GM20000 (cell line): ENCODE measurements at regions not wholly inside any gene's neighbourhood (a gene's known extent, or its start where the extent isn't known, plus 50 kb on each side); places are given as distances from the start of the nearest gene placed in this dataset.

ENCODE experiments used
- DNase-seq: peaks from one replicate; pipeline ENCODE4 v3.0.0; 2012; ENCODE audit warnings: low spot score
- TF ChIP-seq, protein P1 (sequence below): IDR thresholded peaks from 2 replicates; pipeline ENCODE4 v1.5.1; 2012; ENCODE audit warnings: mild to moderate bottlenecking, control low read depth; ENCODE audit errors: extremely low read depth, missing control alignments

DNA sequence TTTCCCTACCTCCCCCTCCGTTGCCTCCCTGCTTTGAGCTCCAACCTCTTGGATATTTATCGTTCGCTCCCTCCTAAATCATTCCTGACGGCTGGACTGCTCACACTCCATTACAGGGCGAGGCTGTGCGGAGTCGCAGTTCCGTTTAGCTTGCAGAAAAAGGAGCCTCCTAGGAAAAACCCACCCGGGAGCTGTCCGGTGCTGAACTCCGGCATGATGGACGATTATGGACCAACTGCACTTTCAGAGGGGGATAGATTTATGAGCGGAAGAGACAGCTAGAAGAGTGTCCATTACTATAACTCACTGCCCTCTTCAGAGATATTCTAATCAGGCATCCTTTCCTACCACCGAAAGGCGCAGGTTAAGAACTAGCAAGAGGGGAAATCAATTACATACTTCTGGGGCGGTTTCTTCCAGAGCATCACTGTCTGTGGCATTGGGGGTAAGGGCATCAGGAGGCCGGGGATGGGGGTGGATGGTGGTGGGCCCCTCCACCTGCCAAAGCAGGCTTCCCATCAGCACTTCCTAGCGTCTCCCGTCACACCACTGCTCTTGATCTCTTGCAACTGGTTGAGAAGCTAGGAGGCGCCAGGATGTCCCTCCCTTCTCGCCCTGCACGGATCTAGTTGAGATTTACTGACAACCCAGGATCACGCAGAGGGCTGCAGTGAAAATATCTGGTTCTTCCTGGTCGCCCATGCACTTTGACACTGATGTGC lies 251.2 kb downstream of the ENGASE start:
- TF ChIP-seq, protein P1, sequence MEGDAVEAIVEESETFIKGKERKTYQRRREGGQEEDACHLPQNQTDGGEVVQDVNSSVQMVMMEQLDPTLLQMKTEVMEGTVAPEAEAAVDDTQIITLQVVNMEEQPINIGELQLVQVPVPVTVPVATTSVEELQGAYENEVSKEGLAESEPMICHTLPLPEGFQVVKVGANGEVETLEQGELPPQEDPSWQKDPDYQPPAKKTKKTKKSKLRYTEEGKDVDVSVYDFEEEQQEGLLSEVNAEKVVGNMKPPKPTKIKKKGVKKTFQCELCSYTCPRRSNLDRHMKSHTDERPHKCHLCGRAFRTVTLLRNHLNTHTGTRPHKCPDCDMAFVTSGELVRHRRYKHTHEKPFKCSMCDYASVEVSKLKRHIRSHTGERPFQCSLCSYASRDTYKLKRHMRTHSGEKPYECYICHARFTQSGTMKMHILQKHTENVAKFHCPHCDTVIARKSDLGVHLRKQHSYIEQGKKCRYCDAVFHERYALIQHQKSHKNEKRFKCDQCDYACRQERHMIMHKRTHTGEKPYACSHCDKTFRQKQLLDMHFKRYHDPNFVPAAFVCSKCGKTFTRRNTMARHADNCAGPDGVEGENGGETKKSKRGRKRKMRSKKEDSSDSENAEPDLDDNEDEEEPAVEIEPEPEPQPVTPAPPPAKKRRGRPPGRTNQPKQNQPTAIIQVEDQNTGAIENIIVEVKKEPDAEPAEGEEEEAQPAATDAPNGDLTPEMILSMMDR = no peak
- no peak for DNase-seq

GRCh38 chr17:79324194-79324593 lies 249.6 kb downstream of the ENGASE start:
- DNase-seq = no peak
- TF ChIP-seq, protein P1 = no peak

DNA sequence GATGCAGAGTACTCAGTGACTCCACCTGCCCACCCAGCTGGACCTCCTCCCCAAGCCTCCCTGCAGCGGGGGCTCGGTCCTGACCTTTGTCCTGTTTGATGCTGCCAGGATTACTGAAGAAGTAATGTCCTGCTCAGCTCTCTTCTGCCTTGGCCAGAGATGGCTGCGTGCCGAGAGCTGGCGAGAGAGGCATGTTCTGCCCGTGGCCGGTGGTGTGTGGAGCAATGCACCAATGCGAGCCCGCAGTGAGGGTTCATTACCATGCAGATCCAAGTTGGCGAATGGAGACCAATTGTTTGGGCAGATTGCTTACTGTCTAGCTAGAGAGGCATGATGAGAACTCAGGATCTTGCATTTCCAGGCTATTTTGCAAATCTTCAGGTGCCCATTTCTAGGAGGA lies 248.9 kb downstream of the ENGASE start:
- no peak for DNase-seq
- TF ChIP-seq, protein P1 = no peak

GRCh38 chr17:79322211-79323123 lies 247.8 kb downstream of the ENGASE start:
- TF ChIP-seq, protein P1 = no peak
- DNase-seq = no peak

DNA sequence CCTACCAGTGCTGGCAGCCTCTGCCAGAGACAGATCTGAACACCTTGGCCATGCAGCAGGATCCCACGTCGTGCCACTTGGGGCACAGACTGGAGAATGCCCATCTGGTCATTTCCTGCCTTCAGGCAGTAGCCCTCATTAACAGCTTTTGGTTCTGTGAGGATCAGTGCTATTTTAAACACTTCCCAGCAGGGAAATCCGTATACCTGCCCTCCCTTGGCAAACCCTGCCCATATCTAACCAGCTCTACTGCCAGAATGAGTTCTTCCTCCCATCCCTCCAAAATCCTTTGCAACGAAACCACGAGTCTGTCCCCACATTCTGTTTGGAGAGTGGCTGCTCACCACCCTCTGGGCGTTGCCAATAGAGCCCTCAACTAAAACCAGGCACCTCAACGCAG lies 245.7 kb downstream of the ENGASE start:
- TF ChIP-seq, protein P1 = no peak
- no peak for DNase-seq

DNA sequence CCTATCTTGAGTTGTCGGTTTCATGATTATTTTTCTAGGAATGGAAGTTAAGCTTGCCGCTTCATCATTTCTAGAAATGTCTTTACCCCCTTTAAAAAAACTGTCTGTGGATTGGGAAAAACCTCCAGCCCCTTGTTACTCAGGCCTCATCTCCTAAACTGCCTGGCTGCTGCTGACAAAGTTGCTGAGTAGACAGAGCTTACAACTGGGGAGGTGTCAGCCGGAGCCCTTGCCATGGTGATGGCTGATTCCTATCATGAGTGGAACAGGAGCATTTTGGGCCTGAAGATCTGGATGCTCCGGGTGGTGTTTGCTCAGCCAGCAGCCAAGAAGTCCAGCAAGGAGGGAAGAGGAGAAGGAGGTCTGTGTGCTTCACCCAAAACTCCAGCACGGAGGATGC lies 243.3 kb downstream of the ENGASE start:
- TF ChIP-seq, protein P1 = no peak
- DNase-seq = no peak

- TF ChIP-seq, protein P1 = no peak
- no peak for DNase-seq
Measured at GRCh38 chr17:79316805-79317204, 242.2 kb downstream of the ENGASE start.
